Activated CD4-positive, alpha-beta T cell treated with anti-CD3 and anti-CD28 coated beads, Interleukin-2, amount 50 U/mL, for 1 hour (primary cell): ENCODE measurements at regions not wholly inside any gene's neighbourhood (a gene's known extent, or its start where the extent isn't known, plus 50 kb on each side); places are given as distances from the start of the nearest gene placed in this dataset.

ENCODE experiments used
- DNase-seq: peaks from one replicate; pipeline ENCODE4 v3.0.0-alpha.2; 2020

GRCh38 chr1:188237573-188238348, 1409.0 kb downstream of the PLA2G4A start:
- DNase-seq, result no peak

- DNase-seq, result no peak
Measured at GRCh38 chr1:188240772-188241406, 1412.1 kb downstream of the PLA2G4A start.

- DNase-seq, result no peak
Measured at GRCh38 chr1:188241629-188242028, 1412.9 kb downstream of the PLA2G4A start.

GRCh38 chr1:188243456-188243855, 1414.7 kb downstream of the PLA2G4A start:
- DNase-seq, result no peak

GRCh38 chr1:188244681-188245080, 1415.9 kb downstream of the PLA2G4A start:
- no peak for DNase-seq

- DNase-seq, result no peak
Measured at GRCh38 chr1:188247255-188247654, 1418.5 kb downstream of the PLA2G4A start.

- no peak for DNase-seq
Measured at GRCh38 chr1:188249811-188250210, 1421.1 kb downstream of the PLA2G4A start.

- DNase-seq, result no peak
Measured at GRCh38 chr1:188251036-188251435, 1422.3 kb downstream of the PLA2G4A start.

- DNase-seq, result no peak
Measured at GRCh38 chr1:188261849-188262248, 1433.1 kb downstream of the PLA2G4A start.

- no peak for DNase-seq
Measured at GRCh38 chr1:188269956-188270355, 1441.2 kb downstream of the PLA2G4A start.

GRCh38 chr1:188270497-188270896, 1441.7 kb downstream of the PLA2G4A start:
- no peak for DNase-seq

GRCh38 chr1:188277771-188278170, 1449.0 kb downstream of the PLA2G4A start:
- DNase-seq, result no peak

GRCh38 chr1:188281921-188282320, 1453.2 kb downstream of the PLA2G4A start:
- no peak for DNase-seq

- no peak for DNase-seq
Measured at GRCh38 chr1:188295157-188295556, 1466.4 kb downstream of the PLA2G4A start.

GRCh38 chr1:188302746-188303145, 1474.0 kb downstream of the PLA2G4A start:
- no peak for DNase-seq

- no peak for DNase-seq
Measured at GRCh38 chr1:188314557-188315137, 1485.9 kb downstream of the PLA2G4A start.

- DNase-seq, result no peak
Measured at GRCh38 chr1:188317894-188318293, 1489.1 kb downstream of the PLA2G4A start.

GRCh38 chr1:188325211-188325610, 1496.5 kb downstream of the PLA2G4A start:
- no peak for DNase-seq

- no peak for DNase-seq
Measured at GRCh38 chr1:188343914-188344313, 1515.2 kb downstream of the PLA2G4A start.

- DNase-seq, result no peak
Measured at GRCh38 chr1:188350104-188350503, 1521.4 kb downstream of the PLA2G4A start.

- no peak for DNase-seq
Measured at GRCh38 chr1:188355082-188355481, 1526.3 kb downstream of the PLA2G4A start.

GRCh38 chr1:188355847-188356246, 1527.1 kb downstream of the PLA2G4A start:
- no peak for DNase-seq

- no peak for DNase-seq
Measured at GRCh38 chr1:188359315-188359714, 1530.6 kb downstream of the PLA2G4A start.

- DNase-seq, result no peak
Measured at GRCh38 chr1:188363943-188364342, 1535.2 kb downstream of the PLA2G4A start.
